Omental fat pad (tissue), 3 donors: ENCODE measurements at regions not wholly inside any gene's neighbourhood (a gene's known extent, or its start where the extent isn't known, plus 50 kb on each side); places are given as distances from the start of the nearest gene placed in this dataset.

Source experiments
- ATAC-seq: fragments of 150-250 bp; one replicate; pipeline ENCODE4 v1.9.1; 2016; ENCODE audit warnings: mild to moderate bottlenecking, moderate library complexity; ENCODE audit not compliant: low FRiP score
- DNase-seq: peaks from one replicate; pipeline ENCODE4 v3.0.0-alpha.2; 2019; ENCODE audit warnings: low spot score
- TF ChIP-seq, protein P1 (sequence below), 3 donors: fragments of 450-650 bp; IDR thresholded peaks; one replicate each; pipeline ENCODE4 v1.5.1; 2016 to 2017; ENCODE audit warnings: antibody characterized with exemption in 3 of 3, mild to moderate bottlenecking in 3 of 3, moderate library complexity in 2 of 3

DNA sequence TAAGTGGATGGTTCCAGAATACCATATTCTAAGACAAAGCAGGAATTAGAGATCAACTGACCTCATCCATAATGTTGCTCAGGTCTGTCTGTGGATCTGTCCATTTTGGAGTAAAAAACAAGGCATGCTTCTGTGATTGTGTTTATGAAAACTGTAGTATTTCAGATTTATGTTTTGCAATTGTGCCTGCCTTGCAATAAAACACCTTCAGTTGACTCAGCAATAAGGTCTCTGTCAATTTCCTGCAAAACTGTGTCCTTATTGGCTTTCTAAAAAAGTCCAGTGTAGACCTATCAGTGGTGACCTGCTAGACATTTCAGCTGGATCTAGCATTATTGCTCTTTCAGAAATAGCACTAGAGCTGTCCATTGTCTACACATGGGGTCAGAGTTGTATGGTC, 409.5 kb upstream of the AZI2 start:
- TF ChIP-seq, protein P1, sequence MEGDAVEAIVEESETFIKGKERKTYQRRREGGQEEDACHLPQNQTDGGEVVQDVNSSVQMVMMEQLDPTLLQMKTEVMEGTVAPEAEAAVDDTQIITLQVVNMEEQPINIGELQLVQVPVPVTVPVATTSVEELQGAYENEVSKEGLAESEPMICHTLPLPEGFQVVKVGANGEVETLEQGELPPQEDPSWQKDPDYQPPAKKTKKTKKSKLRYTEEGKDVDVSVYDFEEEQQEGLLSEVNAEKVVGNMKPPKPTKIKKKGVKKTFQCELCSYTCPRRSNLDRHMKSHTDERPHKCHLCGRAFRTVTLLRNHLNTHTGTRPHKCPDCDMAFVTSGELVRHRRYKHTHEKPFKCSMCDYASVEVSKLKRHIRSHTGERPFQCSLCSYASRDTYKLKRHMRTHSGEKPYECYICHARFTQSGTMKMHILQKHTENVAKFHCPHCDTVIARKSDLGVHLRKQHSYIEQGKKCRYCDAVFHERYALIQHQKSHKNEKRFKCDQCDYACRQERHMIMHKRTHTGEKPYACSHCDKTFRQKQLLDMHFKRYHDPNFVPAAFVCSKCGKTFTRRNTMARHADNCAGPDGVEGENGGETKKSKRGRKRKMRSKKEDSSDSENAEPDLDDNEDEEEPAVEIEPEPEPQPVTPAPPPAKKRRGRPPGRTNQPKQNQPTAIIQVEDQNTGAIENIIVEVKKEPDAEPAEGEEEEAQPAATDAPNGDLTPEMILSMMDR (IDR thresholded peaks at IDR 0.05) = no peak

DNA sequence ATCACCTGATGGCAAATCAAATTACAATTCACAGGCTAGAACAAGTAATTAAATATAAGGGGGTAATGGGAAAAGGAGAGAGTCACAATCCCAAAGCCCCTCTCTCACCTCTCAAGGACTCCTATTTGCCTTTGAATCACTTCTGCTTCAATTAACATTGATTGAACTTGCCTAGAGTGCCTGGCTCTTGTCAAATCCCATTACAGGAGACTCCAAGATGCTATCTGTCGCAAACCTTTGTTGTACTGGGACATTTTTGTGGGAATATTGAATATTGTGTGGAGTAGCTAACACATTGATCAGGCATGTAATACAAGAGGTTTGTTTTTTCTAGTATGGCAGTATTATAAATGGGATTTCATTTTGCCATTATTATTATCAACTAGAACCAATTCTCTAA, 412.8 kb upstream of the AZI2 start:
- ATAC-seq = no peak
- TF ChIP-seq, protein P1 (IDR thresholded peaks at IDR 0.05) = no peak

More for the DNA sequence above, 409.5 kb upstream of the AZI2 start:
- no peak for DNase-seq
- no peak for ATAC-seq

DNA sequence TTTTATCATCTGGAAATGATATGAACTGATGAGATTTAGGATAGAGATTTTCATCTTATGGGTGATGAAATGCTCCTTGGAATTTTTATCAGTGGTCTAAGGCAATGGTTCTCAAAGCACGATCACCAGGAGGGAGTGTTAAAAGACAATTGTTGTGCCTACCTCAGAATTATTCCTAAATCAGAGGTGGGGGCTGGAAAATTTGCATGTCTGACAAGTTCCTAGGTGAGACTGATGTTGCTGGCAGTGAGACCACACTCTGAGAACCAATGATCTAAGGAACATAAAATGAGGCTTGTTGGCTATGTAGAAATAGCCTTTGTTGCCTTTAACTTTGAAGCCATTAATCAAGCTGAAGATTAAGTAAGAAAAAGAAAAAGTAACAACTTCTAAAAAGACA, 416.6 kb upstream of the AZI2 start:
- TF ChIP-seq, protein P1 (IDR thresholded peaks at IDR 0.05) = no peak
- ATAC-seq (no peak), DNase-seq (no peak)

More for the DNA sequence above, 412.8 kb upstream of the AZI2 start:
- DNase-seq = no peak

DNA sequence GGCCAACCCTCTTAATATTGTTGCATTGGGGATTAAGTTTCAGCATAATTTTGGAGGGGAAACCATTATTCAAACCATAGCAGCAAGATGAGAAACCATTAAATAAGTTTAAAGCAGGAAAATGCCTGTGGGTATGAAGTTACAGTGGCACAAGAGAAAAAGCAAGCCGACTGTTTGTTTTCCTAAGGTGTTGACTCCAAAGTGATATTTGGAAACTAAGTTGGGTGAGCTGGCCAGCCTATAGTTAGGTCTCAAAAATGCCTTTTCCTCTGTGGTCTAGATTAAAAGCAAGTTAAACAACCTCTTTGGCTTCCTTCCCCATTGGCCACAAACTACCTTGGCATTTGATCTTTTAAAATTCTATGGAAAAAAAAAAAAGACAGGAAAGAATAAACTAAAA, 419.8 kb upstream of the AZI2 start:
- TF ChIP-seq, protein P1 (IDR thresholded peaks at IDR 0.05) = no peak
- no peak for ATAC-seq
- DNase-seq = no peak

DNA sequence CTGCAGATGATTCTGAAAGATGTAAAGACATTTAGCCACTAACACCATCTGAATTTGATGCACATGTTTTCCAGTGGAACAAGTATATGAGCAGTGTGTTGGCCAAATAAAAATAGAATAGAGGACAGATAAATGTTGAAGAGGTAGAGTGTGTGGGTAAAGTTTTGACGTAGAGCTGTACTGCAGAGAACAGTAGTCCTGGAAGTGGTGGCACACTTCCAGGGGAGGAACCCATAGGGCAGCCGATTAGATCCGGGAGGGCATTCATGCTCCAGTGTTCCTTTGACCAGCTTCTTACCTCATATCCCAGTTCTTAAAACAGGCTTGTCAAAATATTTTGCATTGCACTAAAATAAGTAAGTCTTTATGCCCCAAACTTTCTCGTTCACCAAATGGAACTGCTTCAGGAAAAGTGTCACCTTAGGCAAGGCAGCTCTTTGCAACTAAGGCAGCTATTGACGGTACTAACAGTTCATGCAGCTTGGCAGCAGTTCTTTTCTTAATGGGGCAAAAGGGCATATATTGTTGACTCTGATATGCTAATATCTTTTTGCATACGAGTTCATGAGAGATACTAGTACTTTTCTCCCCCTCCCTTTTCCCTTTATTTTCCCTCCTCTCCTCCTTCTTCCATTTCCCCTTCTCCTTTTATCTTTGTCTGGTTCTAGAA, 429.3 kb upstream of the AZI2 start:
- DNase-seq (no peak), ATAC-seq (no peak)
- TF ChIP-seq, protein P1 (IDR thresholded peaks at IDR 0.05) = no peak

DNA sequence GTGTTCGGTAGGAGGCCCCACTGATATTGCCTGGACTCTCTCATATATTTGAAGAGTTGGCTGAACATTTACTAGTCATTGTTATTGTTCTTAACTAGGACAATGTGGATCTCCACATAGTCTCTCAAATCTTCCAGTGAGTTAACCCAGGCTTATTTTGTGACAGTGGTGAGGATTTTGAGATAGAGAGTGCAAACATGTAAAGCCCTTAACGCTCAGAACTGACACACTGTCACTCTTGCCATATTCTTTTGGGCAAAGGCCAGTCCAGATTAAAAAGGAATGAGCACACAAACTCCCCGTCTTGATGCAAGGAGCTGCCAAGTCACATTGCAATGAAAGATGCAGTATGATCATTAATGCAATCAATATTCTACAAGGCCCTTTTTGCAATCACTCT, 431.9 kb upstream of the AZI2 start:
- no peak for ATAC-seq
- TF ChIP-seq, protein P1 (IDR thresholded peaks at IDR 0.05) = no peak

DNA sequence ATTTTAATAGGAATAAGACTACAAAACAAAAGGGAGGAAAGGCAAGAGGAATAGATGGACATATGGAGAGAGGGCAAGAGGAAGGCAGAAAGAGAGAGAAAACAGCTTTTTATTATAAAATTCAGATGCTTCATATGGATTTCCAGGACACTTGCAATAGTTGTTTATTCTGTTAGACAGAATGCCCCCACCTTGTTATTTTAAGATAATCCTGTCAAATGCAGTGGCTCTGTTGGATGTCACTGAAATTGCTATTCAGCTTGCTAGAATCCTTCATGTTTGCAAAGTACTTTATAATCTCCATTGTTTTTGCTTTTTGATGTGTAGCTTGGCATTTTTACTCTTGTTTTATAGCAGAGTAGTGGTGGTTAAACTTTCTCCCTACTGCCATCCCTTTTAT, 432.4 kb upstream of the AZI2 start:
- no peak for ATAC-seq
- TF ChIP-seq, protein P1 (IDR thresholded peaks at IDR 0.05) = no peak

More for the DNA sequence above, 431.9 kb upstream of the AZI2 start:
- no peak for DNase-seq

More for the DNA sequence above, 432.4 kb upstream of the AZI2 start:
- DNase-seq = no peak
